GM10248 (cell line): ENCODE measurements at regions not wholly inside any gene's neighbourhood (a gene's known extent, or its start where the extent isn't known, plus 50 kb on each side); places are given as distances from the start of the nearest gene placed in this dataset.

Source experiments
- CTCF ChIA-PET: fragments of 300-600 bp; sonication (Branson Sonifier 250); formaldehyde crosslinking; extraction: SDS; loops from one replicate; lab custom pipeline; 2021; ENCODE audit warnings: antibody characterized with exemption; lab: Yijun Ruan, JAX
- POLR2A ChIA-PET: fragments of 350-650 bp; sonication (Branson Sonifier 250); formaldehyde crosslinking; extraction: SDS; loops from one replicate; lab custom pipeline; 2020; ENCODE audit warnings: antibody characterized with exemption; lab: Yijun Ruan, JAX
- DNase-seq: peaks from one replicate; pipeline ENCODE4 v3.0.0; 2012; ENCODE audit errors: extremely low spot score
- TF ChIP-seq, protein P1 (sequence below): IDR thresholded peaks from 2 replicates; pipeline ENCODE4 v1.5.1; 2012; ENCODE audit warnings: mild to moderate bottlenecking, low read depth; ENCODE audit errors: extremely low read depth, missing control alignments, control extremely low read depth

- CTCF ChIA-PET, result interaction anchor here (0.8 to 3.1 kb wide), 7 partner anchors 8 to 202 kb away, joined by 3 to 14 read pairs (median 4); no protein-coding TSS in a partner anchor
- POLR2A ChIA-PET, result no interaction called here
- TF ChIP-seq, protein P1, sequence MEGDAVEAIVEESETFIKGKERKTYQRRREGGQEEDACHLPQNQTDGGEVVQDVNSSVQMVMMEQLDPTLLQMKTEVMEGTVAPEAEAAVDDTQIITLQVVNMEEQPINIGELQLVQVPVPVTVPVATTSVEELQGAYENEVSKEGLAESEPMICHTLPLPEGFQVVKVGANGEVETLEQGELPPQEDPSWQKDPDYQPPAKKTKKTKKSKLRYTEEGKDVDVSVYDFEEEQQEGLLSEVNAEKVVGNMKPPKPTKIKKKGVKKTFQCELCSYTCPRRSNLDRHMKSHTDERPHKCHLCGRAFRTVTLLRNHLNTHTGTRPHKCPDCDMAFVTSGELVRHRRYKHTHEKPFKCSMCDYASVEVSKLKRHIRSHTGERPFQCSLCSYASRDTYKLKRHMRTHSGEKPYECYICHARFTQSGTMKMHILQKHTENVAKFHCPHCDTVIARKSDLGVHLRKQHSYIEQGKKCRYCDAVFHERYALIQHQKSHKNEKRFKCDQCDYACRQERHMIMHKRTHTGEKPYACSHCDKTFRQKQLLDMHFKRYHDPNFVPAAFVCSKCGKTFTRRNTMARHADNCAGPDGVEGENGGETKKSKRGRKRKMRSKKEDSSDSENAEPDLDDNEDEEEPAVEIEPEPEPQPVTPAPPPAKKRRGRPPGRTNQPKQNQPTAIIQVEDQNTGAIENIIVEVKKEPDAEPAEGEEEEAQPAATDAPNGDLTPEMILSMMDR, result no peak
- no peak for DNase-seq
Measured at GRCh38 chr20:1803932-1804501, 91.2 kb upstream of the SIRPA start.

GRCh38 chr20:1803061-1803931 is 91.9 kb upstream of the SIRPA start:
- ChIA-PET POLR2A (no interaction called here), CTCF (interaction anchor here (1.1 to 3.1 kb wide), 10 partner anchors 9 to 369 kb away, joined by 3 to 14 read pairs (median 4); no protein-coding TSS in a partner anchor)
- TF ChIP-seq, protein P1, result no peak
- DNase-seq, result peak; percentile 67

DNA sequence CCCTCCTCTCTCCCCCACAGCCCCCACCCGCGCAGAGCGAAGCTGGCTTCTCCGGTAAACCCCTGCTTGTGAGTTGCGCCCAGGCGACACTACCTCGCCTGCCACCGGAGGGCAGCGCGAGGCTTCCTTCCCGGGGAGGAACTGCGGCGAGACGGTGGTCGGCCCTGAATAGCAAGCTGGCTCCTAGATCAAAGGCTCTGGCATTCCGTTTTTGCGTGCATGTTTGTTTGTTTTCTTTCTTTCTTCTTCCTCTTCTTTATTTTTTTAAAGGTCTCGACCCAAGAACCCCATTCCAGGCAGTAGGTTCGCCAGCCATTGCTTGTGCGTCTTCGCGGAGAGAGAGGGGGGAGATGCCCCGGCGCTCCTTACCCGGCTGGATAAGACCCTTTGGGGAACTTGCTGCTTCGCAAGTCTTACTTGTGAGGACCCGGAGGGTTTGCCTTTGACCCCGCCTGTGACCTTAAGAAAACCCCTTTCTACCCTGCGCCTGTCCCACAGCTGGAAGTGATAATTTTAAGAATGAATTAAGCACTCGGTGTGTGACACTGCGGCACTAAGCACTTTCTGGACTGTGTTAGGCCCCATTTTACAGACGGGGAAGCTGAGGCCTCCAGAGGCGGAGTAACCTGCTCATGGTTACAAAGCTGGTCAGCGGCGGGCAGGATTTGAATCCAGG is 92.7 kb upstream of the SIRPA start:
- ChIA-PET CTCF (interaction anchor here (0.6 to 3.1 kb wide), 16 partner anchors 9 to 370 kb away, joined by 3 to 14 read pairs (median 4); no protein-coding TSS in a partner anchor), POLR2A (no interaction called here)
- peak; percentile 70 for DNase-seq
- TF ChIP-seq, protein P1, result peak; percentile 82

- ChIA-PET POLR2A (no interaction called here), CTCF (interaction anchor here (0.6 to 3.1 kb wide), 13 partner anchors 9 to 370 kb away, joined by 3 to 14 read pairs (median 4); no protein-coding TSS in a partner anchor)
- no peak for DNase-seq
- TF ChIP-seq, protein P1, result no peak
Measured at GRCh38 chr20:1801929-1802306, 93.3 kb upstream of the SIRPA start.

DNA sequence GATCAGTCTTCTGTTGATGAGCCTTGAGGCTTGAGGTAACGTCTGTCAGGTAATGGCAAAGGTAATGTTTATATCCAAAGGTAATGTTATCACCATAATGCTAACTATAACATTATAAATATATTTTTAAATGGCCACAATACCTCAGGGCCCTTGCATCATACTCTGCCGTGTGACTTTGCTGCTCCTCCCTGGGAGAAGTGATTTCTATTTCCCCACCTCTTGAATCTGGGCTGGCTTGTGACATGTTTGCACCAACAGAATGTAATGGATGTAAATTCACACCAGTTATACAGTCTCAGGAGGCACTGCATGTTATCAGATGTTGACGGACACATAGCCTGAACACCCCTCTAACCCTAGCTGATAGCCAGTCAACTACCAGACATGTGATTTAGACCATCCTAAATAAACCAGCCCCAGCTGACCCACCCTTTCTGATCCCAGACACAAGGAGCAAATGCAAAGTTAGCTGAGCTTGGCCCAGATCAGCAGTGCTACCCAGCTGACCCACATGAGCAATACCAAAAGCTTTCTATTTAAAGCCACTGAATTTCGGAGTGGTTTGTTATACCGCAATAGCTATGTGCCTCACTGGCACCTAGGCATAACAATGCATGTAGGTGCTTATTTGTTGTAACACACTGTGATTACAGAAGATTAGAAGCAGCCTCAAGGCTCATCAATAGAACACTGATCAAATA is 93.8 kb upstream of the SIRPA start:
- ChIA-PET CTCF (interaction anchor here (0.6 to 3.1 kb wide), 11 partner anchors 8 to 371 kb away, joined by 3 to 14 read pairs (median 4); no protein-coding TSS in a partner anchor), POLR2A (no interaction called here)
- no peak for DNase-seq
- TF ChIP-seq, protein P1, result no peak
